Ovary (tissue), 3 donors: ENCODE measurements at regions not wholly inside any gene's neighbourhood (a gene's known extent, or its start where the extent isn't known, plus 50 kb on each side); places are given as distances from the start of the nearest gene placed in this dataset.

Source experiments
- EP300 ChIP-seq: sonication (generic); formaldehyde crosslinking; IDR thresholded peaks from one replicate; pipeline ENCODE4 v1.6.1; 2017; ENCODE audit warnings: antibody characterized with exemption
- TF ChIP-seq, protein P1 (sequence below), 3 donors: fragments of 450-650 bp in 2 of 3; fragments of 200-600 bp in 1 of 3; IDR thresholded peaks; one replicate each; pipeline versions ENCODE4 v1.5.1 to v1.8.0; 2016 to 2022; ENCODE audit warnings: antibody characterized with exemption in 3 of 3, mild to moderate bottlenecking in 1 of 3
- donor health status: DM: no; HTN: no; CAD: no.

DNA sequence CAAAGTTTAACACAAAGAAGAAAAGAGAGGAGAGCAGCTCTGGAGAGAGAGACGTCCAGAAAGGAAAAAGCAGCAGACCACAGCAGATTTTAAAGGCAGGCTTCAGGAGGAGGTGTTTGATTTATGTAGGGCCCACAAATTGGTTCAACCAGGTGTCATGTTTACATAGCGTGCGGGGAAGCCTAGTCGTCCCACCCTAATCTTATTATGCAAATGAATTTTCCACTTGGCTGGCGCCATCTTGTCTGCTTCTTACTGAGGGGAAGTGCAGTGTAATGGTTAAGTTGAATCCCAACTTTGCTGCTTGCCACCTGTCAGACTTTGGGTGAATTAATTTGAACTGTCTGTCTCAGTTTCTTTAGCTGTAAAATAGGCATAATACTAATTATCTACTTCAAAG lies 282.4 kb upstream of the CYRIA start:
- TF ChIP-seq, protein P1, sequence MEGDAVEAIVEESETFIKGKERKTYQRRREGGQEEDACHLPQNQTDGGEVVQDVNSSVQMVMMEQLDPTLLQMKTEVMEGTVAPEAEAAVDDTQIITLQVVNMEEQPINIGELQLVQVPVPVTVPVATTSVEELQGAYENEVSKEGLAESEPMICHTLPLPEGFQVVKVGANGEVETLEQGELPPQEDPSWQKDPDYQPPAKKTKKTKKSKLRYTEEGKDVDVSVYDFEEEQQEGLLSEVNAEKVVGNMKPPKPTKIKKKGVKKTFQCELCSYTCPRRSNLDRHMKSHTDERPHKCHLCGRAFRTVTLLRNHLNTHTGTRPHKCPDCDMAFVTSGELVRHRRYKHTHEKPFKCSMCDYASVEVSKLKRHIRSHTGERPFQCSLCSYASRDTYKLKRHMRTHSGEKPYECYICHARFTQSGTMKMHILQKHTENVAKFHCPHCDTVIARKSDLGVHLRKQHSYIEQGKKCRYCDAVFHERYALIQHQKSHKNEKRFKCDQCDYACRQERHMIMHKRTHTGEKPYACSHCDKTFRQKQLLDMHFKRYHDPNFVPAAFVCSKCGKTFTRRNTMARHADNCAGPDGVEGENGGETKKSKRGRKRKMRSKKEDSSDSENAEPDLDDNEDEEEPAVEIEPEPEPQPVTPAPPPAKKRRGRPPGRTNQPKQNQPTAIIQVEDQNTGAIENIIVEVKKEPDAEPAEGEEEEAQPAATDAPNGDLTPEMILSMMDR (IDR thresholded peaks at IDR 0.05) = no peak
- TF ChIP-seq EP300 = no peak
